ENCODE measurements at regions not wholly inside any gene's neighbourhood (a gene's known extent, or its start where the extent isn't known, plus 50 kb on each side); places are given as distances from the start of the nearest gene placed in this dataset.

GRCh38 chr7:46029111-46029704 lies 108.1 kb upstream of the IGFBP3 start:
- Histone ChIP-seq H3K4me2 (ENCODE audit: low read length) (no peak overlapping the region), H3K9me3 (ENCODE audit: control insufficient read depth in 1 of 2, insufficient read depth in 1 of 2, low read depth in 1 of 2, low read length in 2 of 2) (no peaks in the 10 kb centered on the region), H3K79me2 (ENCODE audit: insufficient read depth, low read length) (no peaks in the 10 kb centered on the region), H3K27me3 (ENCODE audit: insufficient read depth, low read length) (no peaks in the 10 kb centered on the region), H3K36me3 (ENCODE audit: control insufficient read depth in 1 of 2, insufficient read depth in 2 of 2, low read length in 2 of 2) (no peaks in the 10 kb centered on the region), H4K20me1 (ENCODE audit: insufficient read depth) (no peaks in the 10 kb centered on the region), H3K4me3 (replicated peaks in 1 of 2; ENCODE audit: low read depth in 1 of 2, low read length in 2 of 2) (no peak overlapping the region), H3K9me2 (ENCODE audit: insufficient read depth) (no peaks in the 10 kb centered on the region), H3K27ac (ENCODE audit: low read depth, low read length) (no peak overlapping the region), H3K4me1 (ENCODE audit: control insufficient read depth in 1 of 2, insufficient read depth in 2 of 2, low read length in 2 of 2) (no peaks in the 10 kb centered on the region), H3K9ac (ENCODE audit: low read length) (no peak overlapping the region), H2AFZ (ENCODE audit: low read depth, low read length, poor library complexity, severe bottlenecking) (no peak overlapping the region)
- POLR2A ChIA-PET, result no interaction called here
- ATAC-seq, result no peak
- TF ChIP-seq YY1 (IDR thresholded peaks at IDR 0.05; ENCODE audit: extremely low read depth, insufficient replicate concordance, low read depth, low read length) (no peak), CTCF (IDR thresholded peaks at IDR 0.05 in 2 of 3, conservative IDR thresholded peaks at IDR 0.05 in 1 of 3; ENCODE audit: borderline replicate concordance in 1 of 3, insufficient read depth in 1 of 3, low read depth in 2 of 3, low read length in 2 of 3) (no peak), TCF7L2 (IDR thresholded peaks at IDR 0.05; ENCODE audit: borderline replicate concordance, extremely low read depth, insufficient read depth, insufficient read length) (no peak), ZFX (IDR thresholded peaks at IDR 0.05) (no peak), EZH2phosphoT487 (IDR thresholded peaks at IDR 0.05; ENCODE audit: borderline replicate concordance) (no peak), POLR2AphosphoS5 (IDR thresholded peaks at IDR 0.05; ENCODE audit: low read depth, low read length) (no peak), CBX3 (IDR thresholded peaks at IDR 0.05; ENCODE audit: low read depth) (no peak), SRF (IDR thresholded peaks at IDR 0.05; ENCODE audit: low read depth) (no peak), EZH2 (IDR thresholded peaks at IDR 0.05) (no peak), ZBTB33 (IDR thresholded peaks at IDR 0.05; ENCODE audit: extremely low read depth, insufficient replicate concordance, low read length) (no peak), CEBPB (IDR thresholded peaks at IDR 0.05; ENCODE audit: low read depth) (no peak), SP1 (IDR thresholded peaks at IDR 0.05; ENCODE audit: low read depth) (no peak), MAX (IDR thresholded peaks at IDR 0.05) (no peak), ZNF274 (IDR thresholded peaks at IDR 0.05; ENCODE audit: low read depth, low read length) (no peak), ELF1 (IDR thresholded peaks at IDR 0.05; ENCODE audit: borderline replicate concordance, low read depth) (no peak), POLR2A (IDR thresholded peaks at IDR 0.05; ENCODE audit: borderline replicate concordance, extremely low read depth, insufficient read depth, insufficient read length) (no peak)
- intact Hi-C loops (cut with micrococcal nuclease), result no loop called here
- no peak for DNase-seq (ENCODE audit: low read depth, low spot score)
- BruUV-seq (replicated peaks), result no TSS peak
- CTCF ChIA-PET, result no interaction called here
- RAD21 ChIA-PET (ENCODE audit: low non-redundant PET in 1 of 2, low total read pairs in 2 of 2, uncharacterized antibody in 2 of 2, unreplicated experiment in 2 of 2), result no interaction called here
